ENCODE measurements at regions not wholly inside any gene's neighbourhood (a gene's known extent, or its start where the extent isn't known, plus 50 kb on each side); places are given as distances from the start of the nearest gene placed in this dataset.

GRCh38 chrX:39456894-39457604, 640.7 kb downstream of the BCOR start:
- DNase-seq, result no peak

DNA sequence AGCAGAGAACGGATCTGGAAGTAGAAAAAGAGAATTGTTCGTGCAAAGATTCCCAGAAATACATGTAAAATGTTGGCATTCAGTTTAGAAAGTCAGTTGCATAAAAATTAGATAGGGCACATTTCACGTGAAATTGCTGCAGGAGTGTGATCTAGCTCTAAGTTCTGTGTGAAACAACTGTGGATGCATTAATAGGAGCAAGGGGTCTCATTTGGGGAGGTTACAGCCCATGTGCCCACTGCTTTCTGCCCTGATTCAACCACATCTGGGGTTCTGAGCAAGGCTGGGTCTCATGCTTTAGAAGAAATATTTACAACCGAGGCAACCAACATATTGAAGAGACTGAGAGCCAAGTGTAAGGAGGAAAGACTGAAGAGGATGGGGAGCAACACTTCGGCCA, 639.0 kb downstream of the BCOR start:
- DNase-seq, result no peak

- no peak for DNase-seq
Observed at GRCh38 chrX:39459204-39459603, 638.6 kb downstream of the BCOR start.

GRCh38 chrX:39459952-39460351, 637.8 kb downstream of the BCOR start:
- no peak for DNase-seq

DNA sequence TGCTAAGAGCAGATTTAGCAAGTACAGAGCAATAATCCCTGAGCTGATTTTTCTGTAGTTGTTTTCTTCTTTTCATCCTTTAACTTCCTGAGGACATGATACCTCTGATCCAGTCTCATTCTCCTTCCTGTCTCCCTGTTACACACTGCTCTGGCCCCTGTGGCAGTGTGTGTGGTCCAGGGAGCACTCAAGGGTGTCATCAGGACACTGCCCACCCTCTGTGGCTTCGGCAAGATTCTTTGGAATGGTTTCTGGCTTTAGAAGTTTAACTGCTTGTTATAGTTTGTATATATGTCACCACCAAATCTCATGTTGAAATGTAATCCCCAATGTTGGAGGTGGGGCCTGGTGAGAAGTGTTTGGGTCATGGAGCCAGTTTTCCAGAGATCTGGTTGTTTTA, 637.3 kb downstream of the BCOR start:
- no peak for DNase-seq

- DNase-seq, result no peak
Observed at GRCh38 chrX:39462835-39463234, 634.9 kb downstream of the BCOR start.

GRCh38 chrX:39464253-39464652, 633.5 kb downstream of the BCOR start:
- DNase-seq, result no peak

DNA sequence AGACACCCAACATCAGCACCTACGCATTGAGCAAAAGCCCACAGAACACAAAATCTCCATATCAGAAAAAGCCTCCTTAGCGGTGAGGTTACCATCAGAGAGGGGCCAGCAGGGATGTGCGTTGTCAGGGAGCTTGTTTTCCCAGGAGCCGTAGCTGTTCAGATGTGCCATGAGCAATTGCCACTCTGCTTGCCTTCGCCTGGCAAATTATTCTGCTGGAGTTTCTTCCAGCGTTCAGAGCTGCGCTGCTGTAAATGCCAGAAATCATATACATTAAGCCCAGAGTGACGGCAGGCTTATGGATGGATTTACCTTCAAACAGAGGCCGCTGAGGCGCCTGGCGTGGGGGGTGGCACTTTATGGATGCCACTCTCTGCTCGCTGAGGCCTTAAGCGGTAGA, 632.3 kb downstream of the BCOR start:
- no peak for DNase-seq

DNA sequence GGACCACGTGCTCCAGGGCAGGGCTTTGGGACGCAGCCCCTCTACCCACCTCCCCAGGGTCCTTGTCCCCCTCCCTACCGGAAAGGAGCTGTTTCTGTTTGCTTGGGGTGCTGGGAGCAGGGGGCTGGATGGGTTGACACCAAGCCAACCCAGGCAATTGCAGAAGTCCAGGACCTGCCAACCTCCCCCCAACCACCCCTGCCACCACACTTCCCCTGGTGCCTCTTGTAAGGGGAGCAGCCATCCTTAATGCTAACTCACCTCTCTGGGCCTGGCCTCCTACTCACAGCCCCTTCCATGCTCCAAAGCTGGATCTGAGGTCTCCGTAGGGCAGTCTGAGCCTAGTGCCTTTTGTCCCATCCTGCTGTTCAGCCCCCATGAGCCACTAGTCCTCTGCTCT, 631.9 kb downstream of the BCOR start:
- no peak for DNase-seq

- DNase-seq, result no peak
Observed at GRCh38 chrX:39469126-39469525, 628.6 kb downstream of the BCOR start.

GRCh38 chrX:39470588-39471407, 627.0 kb downstream of the BCOR start:
- DNase-seq, result no peak

GRCh38 chrX:39472161-39472560, 625.6 kb downstream of the BCOR start:
- DNase-seq, result no peak

- DNase-seq, result no peak
Observed at GRCh38 chrX:39473812-39474211, 623.9 kb downstream of the BCOR start.

- no peak for DNase-seq
Observed at GRCh38 chrX:39475372-39475771, 622.4 kb downstream of the BCOR start.

DNA sequence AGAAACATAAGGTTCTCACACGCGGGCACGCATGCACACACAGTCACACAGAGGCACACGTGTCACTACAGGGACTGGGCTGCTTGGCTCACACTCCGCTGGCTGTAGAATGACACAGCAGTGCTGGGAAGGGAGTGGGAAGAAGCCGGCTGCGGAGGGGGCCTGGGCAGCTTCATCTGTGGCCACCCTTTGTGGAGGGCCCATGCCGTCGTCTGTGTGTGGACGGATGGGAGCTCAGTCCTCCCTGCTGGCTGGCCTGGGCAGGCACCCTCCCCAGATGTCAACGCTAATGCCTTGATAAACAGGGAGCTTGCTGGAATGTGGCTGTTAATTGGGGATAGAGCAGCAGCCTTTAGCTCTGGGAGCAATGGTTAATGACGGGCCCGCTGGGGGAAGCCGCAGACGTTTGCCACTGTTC, 621.1 kb downstream of the BCOR start:
- DNase-seq, result no peak

DNA sequence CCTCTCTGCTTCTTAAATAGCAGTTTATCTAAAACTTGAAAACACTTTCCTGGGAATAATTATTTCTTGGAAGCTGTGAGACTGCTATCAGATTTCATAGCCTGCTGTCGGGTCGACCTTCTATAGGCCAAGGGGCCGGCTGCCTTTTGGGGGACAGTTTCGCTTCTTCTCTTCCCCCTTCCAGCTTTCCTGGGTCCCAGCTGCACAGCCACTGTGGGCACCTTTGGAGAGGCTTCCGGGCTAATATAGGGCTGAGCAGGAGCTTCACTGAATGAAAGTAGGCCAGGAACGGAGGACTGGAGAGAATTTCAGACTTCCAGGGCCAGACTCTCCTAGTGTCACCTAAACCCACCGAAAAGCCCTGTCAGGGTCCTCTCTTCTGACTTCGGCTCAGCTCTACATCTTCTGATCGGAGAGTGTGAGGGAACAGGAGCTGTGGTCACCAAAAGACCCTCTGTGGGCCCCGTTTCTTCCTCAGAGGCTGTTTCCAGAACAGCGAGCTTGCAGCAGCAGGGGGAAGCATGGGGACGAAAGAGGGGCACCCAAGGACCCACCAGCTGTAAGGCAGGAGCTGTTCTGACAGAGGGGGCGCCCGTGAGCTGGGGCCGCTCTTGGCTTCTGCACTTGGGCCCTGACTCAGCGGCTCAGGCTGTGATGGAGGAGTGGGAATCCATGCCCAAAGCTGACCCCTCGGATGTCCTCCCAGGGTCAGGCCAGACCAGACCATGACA, 620.6 kb downstream of the BCOR start:
- DNase-seq, result no peak

GRCh38 chrX:39477762-39478120, 620.0 kb downstream of the BCOR start:
- DNase-seq, result no peak

- DNase-seq, result no peak
Observed at GRCh38 chrX:39479856-39480255, 617.9 kb downstream of the BCOR start.

- no peak for DNase-seq
Observed at GRCh38 chrX:39480963-39481362, 616.8 kb downstream of the BCOR start.

GRCh38 chrX:39481621-39482020, 616.1 kb downstream of the BCOR start:
- no peak for DNase-seq

DNA sequence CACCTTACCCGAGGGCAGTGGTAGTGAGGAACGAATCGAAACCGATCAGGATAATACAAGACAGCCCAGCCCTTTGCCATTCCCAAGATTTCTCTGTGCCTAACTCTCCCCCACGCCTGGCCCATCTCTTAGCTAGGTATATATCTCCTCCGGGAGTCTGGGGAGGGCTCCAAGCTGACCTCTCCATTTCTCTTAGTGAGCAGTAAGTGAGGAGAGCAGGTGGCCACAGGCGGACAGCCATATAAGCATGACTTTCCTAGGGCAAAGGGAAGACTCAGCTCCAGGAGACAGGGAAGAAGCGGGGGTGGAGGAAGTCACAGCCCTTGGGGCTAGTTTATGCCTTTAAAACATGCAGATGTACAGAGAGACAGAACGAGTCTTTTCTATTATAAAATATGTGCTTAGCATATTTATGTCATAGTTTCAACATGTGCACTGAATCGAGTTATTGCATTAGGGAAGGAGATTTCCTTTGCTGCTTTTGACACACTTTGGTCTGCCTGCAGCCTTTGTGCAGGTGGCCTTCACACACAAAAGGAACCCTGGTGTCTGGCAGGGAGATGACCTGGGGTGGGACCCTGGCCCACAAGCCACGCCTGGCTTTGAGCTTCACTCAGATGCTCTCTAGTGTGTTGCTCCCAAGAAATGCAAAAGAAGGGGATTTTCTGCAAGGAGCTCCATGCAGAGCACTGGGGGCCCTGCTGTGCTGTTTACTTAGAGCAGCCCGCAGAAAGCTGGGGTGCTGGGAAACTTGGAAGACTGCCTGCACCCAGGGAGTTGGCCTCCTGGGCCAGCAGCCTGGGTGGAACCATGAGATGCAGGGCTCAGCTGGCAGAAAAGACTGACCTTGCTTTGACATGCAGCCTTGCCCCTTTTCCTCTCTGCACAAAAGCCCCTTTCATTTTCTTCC, 613.3 kb downstream of the BCOR start:
- DNase-seq, result no peak

- no peak for DNase-seq
Observed at GRCh38 chrX:39487166-39487968, 610.4 kb downstream of the BCOR start.
